HepG2 (cell line): ENCODE measurements at regions not wholly inside any gene's neighbourhood (a gene's known extent, or its start where the extent isn't known, plus 50 kb on each side); places are given as distances from the start of the nearest gene placed in this dataset.
"Not testable (repeated sequence)": the region's sequence is repeated elsewhere in the genome, so short reads cannot be mapped to it uniquely, and the experiment has no call there.

Experiments used
- EZH2 ChIP-seq: conservative IDR thresholded peaks from 2 replicates; pipeline ENCODE4 v1.6.1; 2012; ENCODE audit warnings: mild to moderate bottlenecking, low read depth, low read length, moderate library complexity
- GTF3A ChIP-seq: sonication (generic); formaldehyde crosslinking; conservative IDR thresholded peaks from 2 replicates; pipeline ENCODE4 v1.4.0; 2020; ENCODE audit warnings: mild to moderate bottlenecking, missing genetic modification reagents
- GZF1 ChIP-seq: sonication (generic); formaldehyde crosslinking; IDR thresholded peaks from 2 replicates; pipeline ENCODE4 v1.5.1; 2020; ENCODE audit warnings: mild to moderate bottlenecking, missing genetic modification reagents
- KDM5A ChIP-seq: fragments of 200-600 bp; sonication (generic); IDR thresholded peaks from 2 replicates; pipeline ENCODE4 v1.7.0; 2018; ENCODE audit warnings: antibody characterized with exemption, mild to moderate bottlenecking, low read length, borderline replicate concordance
- MEF2D ChIP-seq: sonication (generic); formaldehyde crosslinking; IDR thresholded peaks from 2 replicates; pipeline ENCODE4 v1.5.1; 2020; ENCODE audit warnings: mild to moderate bottlenecking, missing genetic modification reagents
- SETDB1 ChIP-seq: sonication (generic); formaldehyde crosslinking; IDR thresholded peaks from 2 replicates; pipeline ENCODE4 v1.5.1; 2020; ENCODE audit warnings: missing genetic modification reagents, mild to moderate bottlenecking, borderline replicate concordance
- SMARCC2 ChIP-seq: fragments of 450-650 bp; IDR thresholded peaks from 2 replicates; pipeline ENCODE4 v1.6.1; 2017; ENCODE audit warnings: antibody characterized with exemption, mild to moderate bottlenecking
- ZNF776 ChIP-seq: sonication (generic); formaldehyde crosslinking; IDR thresholded peaks from 2 replicates; pipeline ENCODE4 v1.4.0; 2020; ENCODE audit warnings: mild to moderate bottlenecking, missing genetic modification reagents
- ZNF777 ChIP-seq: sonication (generic); formaldehyde crosslinking; IDR thresholded peaks from 2 replicates; pipeline ENCODE4 v1.4.0; 2020; ENCODE audit warnings: missing genetic modification reagents
- ZNF850 ChIP-seq: sonication (generic); formaldehyde crosslinking; conservative IDR thresholded peaks from 2 replicates; pipeline ENCODE4 v1.9.0; 2021; ENCODE audit warnings: mild to moderate bottlenecking, missing genetic modification reagents
- ZSCAN20 ChIP-seq: sonication (generic); formaldehyde crosslinking; IDR thresholded peaks from 2 replicates; pipeline ENCODE4 v1.4.0; 2020; ENCODE audit warnings: missing genetic modification reagents, mild to moderate bottlenecking, borderline replicate concordance
- TF ChIP-seq, protein P1 (sequence below): IDR thresholded peaks from 2 replicates; pipeline ENCODE4 v1.6.1; 2016; ENCODE audit warnings: mild to moderate bottlenecking, missing biosample characterization, missing genetic modification reagents
- TF ChIP-seq, protein P2 (sequence below): sonication (generic); formaldehyde crosslinking; IDR thresholded peaks from 2 replicates; pipeline ENCODE4 v1.5.0; 2020; ENCODE audit warnings: missing genetic modification reagents
- TF ChIP-seq, protein P3 (sequence below): sonication (generic); formaldehyde crosslinking; IDR thresholded peaks from 2 replicates; pipeline ENCODE4 v1.8.0; 2022; ENCODE audit warnings: mild to moderate bottlenecking, missing genetic modification reagents, moderate library complexity

DNA sequence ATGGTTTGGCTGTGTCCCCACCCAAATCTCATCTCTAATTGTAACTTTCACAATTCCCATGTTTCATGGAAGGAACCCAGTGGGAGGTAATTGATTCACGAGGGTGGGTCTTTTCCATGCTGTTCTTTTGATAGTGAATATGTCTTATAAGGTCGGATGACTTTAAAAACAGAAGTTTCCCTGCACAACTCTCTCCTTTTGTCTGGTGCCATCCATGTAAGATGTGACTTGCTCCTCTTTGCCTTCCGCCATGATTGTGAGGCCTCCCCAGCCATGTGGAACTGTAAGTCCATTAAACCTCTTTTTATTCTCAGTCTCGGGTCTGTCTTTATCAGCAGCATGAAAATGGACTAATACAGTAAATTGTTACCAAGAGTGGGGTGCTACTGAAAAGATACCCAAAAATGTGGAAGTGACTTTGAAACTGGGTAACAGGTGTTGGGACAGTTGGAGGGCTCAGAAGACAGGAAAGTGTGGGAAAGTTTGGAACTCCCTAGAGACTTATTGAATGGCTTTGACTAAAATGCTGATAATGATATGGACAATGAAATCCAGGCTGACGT, 251.4 kb upstream of the GK2 start:
- TF ChIP-seq EZH2; GZF1 (CRISPR knock-in tag); KDM5A; SETDB1; SMARCC2; ZNF776 (CRISPR knock-in tag); MEF2D (CRISPR knock-in tag); ZNF850 (CRISPR knock-in tag); ZNF777 (CRISPR knock-in tag); ZSCAN20 (CRISPR knock-in tag); GTF3A (CRISPR knock-in tag): not testable (repeated sequence)
- TF ChIP-seq, protein P1, sequence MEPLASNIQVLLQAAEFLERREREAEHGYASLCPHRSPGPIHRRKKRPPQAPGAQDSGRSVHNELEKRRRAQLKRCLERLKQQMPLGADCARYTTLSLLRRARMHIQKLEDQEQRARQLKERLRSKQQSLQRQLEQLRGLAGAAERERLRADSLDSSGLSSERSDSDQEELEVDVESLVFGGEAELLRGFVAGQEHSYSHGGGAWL (CRISPR knock-in tag): not testable (repeated sequence)
- TF ChIP-seq, protein P2, sequence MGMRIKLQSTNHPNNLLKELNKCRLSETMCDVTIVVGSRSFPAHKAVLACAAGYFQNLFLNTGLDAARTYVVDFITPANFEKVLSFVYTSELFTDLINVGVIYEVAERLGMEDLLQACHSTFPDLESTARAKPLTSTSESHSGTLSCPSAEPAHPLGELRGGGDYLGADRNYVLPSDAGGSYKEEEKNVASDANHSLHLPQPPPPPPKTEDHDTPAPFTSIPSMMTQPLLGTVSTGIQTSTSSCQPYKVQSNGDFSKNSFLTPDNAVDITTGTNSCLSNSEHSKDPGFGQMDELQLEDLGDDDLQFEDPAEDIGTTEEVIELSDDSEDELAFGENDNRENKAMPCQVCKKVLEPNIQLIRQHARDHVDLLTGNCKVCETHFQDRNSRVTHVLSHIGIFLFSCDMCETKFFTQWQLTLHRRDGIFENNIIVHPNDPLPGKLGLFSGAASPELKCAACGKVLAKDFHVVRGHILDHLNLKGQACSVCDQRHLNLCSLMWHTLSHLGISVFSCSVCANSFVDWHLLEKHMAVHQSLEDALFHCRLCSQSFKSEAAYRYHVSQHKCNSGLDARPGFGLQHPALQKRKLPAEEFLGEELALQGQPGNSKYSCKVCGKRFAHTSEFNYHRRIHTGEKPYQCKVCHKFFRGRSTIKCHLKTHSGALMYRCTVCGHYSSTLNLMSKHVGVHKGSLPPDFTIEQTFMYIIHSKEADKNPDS (CRISPR knock-in tag): not testable (repeated sequence)
- TF ChIP-seq, protein P3, sequence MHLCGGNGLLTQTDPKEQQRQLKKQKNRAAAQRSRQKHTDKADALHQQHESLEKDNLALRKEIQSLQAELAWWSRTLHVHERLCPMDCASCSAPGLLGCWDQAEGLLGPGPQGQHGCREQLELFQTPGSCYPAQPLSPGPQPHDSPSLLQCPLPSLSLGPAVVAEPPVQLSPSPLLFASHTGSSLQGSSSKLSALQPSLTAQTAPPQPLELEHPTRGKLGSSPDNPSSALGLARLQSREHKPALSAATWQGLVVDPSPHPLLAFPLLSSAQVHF (CRISPR knock-in tag): not testable (repeated sequence)
